GM10266 (cell line): ENCODE measurements at regions not wholly inside any gene's neighbourhood (a gene's known extent, or its start where the extent isn't known, plus 50 kb on each side); places are given as distances from the start of the nearest gene placed in this dataset.

Source experiments
- DNase-seq: peaks from one replicate; pipeline ENCODE4 v3.0.0; 2012; ENCODE audit errors: extremely low spot score
- CTCF ChIP-seq: IDR thresholded peaks from 2 replicates; pipeline ENCODE4 v1.5.1; 2012; ENCODE audit warnings: mild to moderate bottlenecking, low read depth; ENCODE audit not compliant: control insufficient read depth, insufficient read depth; ENCODE audit errors: missing control alignments

GRCh38 chr18:29185801-29186200 is 1008.9 kb upstream of the CDH2 start:
- no peak for TF ChIP-seq CTCF

DNA sequence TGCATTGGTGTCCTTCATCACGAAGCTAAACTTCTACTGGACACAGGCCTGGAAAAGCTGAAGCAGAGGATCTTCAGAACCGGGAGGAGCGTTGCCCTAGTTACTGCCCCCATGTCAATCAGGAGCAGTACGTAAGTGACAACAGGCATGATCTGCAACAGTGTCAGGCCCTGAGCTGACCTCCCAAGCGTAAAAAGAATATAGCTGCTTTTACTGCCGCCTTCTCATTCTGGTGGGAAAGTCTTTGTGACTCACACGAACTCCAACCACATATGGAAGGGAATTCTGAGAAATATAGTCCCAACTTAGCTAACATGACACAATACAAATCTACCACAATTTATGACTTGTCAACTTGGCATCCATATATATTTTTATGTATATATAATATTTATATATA is 1007.7 kb upstream of the CDH2 start:
- TF ChIP-seq CTCF: no peak
- no peak for DNase-seq

More at GRCh38 chr18:29185801-29186200, 1008.9 kb upstream of the CDH2 start:
- no peak for DNase-seq

DNA sequence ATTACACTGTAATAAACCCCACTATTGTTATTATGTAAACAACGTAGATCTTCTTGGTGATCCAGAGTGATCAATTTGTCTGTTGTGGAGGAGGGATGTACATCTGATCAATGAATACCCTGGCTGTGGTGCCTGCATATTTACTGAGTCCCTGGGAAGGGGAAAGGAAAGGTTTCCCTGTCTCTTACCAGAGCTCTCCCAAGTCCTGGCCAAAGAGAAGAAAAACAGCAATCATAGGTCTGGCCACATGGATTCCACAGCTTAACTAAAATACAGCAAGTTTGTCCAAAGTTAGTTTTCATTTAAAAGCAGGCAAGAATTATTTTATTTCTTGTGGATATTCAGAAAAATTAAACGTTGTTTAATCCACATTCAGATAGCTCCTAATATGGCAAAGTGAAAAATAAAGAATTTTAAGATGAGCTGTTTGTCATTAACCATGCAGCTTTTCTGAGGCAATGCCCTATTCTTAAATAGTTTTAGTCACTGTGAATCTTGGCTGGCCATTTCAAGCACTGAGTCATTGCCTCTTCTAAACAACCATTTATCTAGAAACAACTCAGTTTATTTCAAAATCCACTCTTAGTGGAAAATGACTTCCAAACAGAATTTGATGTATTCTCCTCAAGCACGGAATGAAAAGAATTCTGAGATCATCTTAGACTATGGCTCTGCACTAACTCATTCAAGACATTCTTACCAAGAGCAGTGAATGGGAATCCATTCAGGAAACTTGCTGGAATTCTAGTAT is 1004.4 kb upstream of the CDH2 start:
- no peak for TF ChIP-seq CTCF
- DNase-seq: no peak

- no peak for DNase-seq
- no peak for TF ChIP-seq CTCF
Measured at GRCh38 chr18:29176681-29177080, 999.8 kb upstream of the CDH2 start.

DNA sequence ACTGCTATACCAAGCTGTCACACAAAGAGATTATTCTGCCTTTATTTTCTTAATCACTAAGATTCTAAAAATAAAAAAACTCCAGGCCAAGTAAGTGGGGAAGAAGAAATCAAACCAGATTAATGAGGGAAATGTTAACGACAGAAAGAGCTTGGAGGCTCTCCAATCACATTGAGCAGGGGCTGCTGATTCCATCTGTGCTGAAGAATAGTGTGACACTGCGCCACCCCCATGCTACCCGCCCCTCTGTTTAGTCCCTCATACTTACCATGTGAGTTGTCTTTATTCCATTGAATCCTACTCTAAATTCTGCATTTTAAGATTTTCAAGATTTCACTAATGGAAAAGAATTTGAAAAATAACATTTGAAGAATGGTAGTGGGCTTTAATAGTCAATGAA is 998.0 kb upstream of the CDH2 start:
- no peak for DNase-seq
- no peak for TF ChIP-seq CTCF

DNA sequence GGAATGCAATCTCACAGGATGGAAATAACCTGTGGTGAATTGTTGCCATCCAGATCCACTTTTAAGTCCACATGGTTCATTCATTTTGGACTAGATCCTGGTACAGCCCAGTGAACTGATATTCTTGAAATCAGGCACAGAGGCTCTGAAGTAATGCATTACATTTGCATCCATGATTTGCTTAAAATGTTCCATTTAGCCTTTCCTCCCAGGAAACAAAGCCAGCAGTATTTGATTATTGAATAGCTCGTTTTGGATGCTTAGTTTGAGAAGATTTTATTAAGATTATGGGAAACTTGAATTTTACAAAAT is 995.8 kb upstream of the CDH2 start:
- DNase-seq: no peak
- no peak for TF ChIP-seq CTCF

DNA sequence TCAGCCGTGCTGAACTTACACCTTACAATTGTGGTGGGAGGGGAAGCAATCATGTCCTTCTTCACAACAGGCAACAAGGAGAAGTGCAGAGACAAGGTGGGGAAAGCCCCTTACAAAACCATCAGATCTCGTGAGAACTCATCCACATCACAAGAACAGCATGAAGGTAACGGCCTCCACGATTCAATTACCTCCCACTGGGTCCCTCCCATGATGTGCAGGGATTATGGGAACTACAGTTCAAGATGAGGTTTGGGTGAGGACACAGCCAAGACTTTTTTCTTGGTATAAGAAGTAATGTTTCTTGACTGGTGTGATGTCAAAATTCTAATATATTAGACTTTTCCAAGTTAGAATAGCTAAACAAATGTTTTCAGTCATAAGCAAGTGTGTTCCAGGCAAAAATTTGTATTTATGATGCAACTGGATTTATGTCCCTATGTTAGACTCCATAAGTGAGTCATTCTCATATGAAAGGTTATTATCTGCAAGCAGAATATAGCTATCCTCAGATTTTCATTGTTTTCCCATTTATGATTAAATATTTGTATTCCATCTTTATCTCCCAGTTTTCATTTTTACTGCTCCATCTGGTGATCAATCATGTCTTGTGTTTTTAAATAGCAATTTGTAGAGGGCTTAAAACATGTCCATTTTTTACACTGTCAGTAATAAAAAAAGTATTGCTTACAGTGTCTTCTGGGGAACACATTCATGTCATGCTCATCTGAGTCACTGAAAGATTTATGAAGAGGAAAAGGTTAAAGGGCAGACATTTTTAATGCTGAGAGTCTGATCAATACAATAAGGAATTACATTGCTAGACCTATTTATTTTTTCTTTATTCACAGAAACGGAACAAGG is 995.2 kb upstream of the CDH2 start:
- DNase-seq: no peak
- no peak for TF ChIP-seq CTCF
